OCI-LY7 (cell line): ENCODE measurements at regions not wholly inside any gene's neighbourhood (a gene's known extent, or its start where the extent isn't known, plus 50 kb on each side); places are given as distances from the start of the nearest gene placed in this dataset.

Experiments used
- BruUV-seq: library from RNA; stranded (reverse); fragments of 400-500 nt; replicated peaks from 2 replicates; lab custom pipeline; 2021; lab: Mats Ljungman, UMichigan
- CTCF ChIA-PET: fragments of 300-600 bp; sonication (Branson Sonifier 250); formaldehyde crosslinking; loops from one replicate; lab custom pipeline; 2022; ENCODE audit warnings: antibody characterized with exemption; ENCODE audit not compliant: unreplicated experiment; lab: Charles Lee
- POLR2A ChIA-PET: fragments of 300-600 bp; sonication (Branson Sonifier 250); formaldehyde crosslinking; loops from one replicate; lab custom pipeline; 2022; ENCODE audit warnings: antibody characterized with exemption; lab: Charles Lee
- DNase-seq: peaks from one replicate; pipeline ENCODE4 v3.0.0-alpha.2; 2015; ENCODE audit warnings: low spot score
- H2AFZ ChIP-seq: fragments of 200-600 bp; sonication (generic), shearing (Covaris generic); 2 replicates; pipeline ENCODE4 v1.6.1; 2014; ENCODE audit warnings: mild to moderate bottlenecking, antibody characterized with exemption, low read length, moderate library complexity
- H3K27ac ChIP-seq: fragments of 200-600 bp; sonication (generic); 2 replicates; pipeline ENCODE4 v1.5.1; 2014; ENCODE audit warnings: mixed run types, low read depth, mild to moderate bottlenecking, moderate library complexity, low read length, inconsistent platforms; ENCODE audit not compliant: poor library complexity, severe bottlenecking
- H3K36me3 ChIP-seq: fragments of 200-600 bp; sonication (generic); 2 replicates; pipeline ENCODE4 v1.6.1; 2014; ENCODE audit warnings: mild to moderate bottlenecking, antibody characterized with exemption, low read length, moderate library complexity, mixed read lengths; ENCODE audit not compliant: insufficient read depth
- H3K4me1 ChIP-seq: fragments of 200-600 bp; sonication (generic); 2 replicates; pipeline ENCODE4 v1.5.1; 2014; ENCODE audit warnings: mild to moderate bottlenecking, low read length; ENCODE audit not compliant: insufficient read depth, poor library complexity, severe bottlenecking
- H3K4me2 ChIP-seq: fragments of 200-600 bp; sonication (generic); 2 replicates; pipeline ENCODE4 v1.6.1; 2014; ENCODE audit warnings: mild to moderate bottlenecking, low read length
- H3K4me3 ChIP-seq: fragments of 200-600 bp; sonication (generic); 2 replicates; pipeline ENCODE4 v1.5.1; 2014; ENCODE audit warnings: mild to moderate bottlenecking, low read depth, low read length; ENCODE audit not compliant: poor library complexity, severe bottlenecking
- H3K79me2 ChIP-seq: fragments of 200-600 bp; sonication (generic); 2 replicates; pipeline ENCODE4 v1.6.1; 2016; ENCODE audit warnings: low read depth, mild to moderate bottlenecking, low read length, moderate library complexity, mixed read lengths; ENCODE audit not compliant: insufficient read depth
- H3K9me2 ChIP-seq: fragments of 200-600 bp; sonication (generic); 2 replicates; pipeline ENCODE4 v1.6.1; 2016; ENCODE audit warnings: mild to moderate bottlenecking, low read length, mixed read lengths; ENCODE audit not compliant: insufficient read depth
- H3K9me3 ChIP-seq: fragments of 200-600 bp; sonication (generic); 2 replicates; pipeline ENCODE4 v1.6.1; 2014; ENCODE audit warnings: mild to moderate bottlenecking, mixed run types, low read length, mixed read lengths
- H4K20me1 ChIP-seq: fragments of 200-600 bp; sonication (generic); 2 replicates; pipeline ENCODE4 v1.6.1; 2014; ENCODE audit warnings: mild to moderate bottlenecking, antibody characterized with exemption, low read length, moderate library complexity, mixed read lengths; ENCODE audit not compliant: insufficient read depth
- CTCF ChIP-seq: fragments of 200-600 bp; sonication (generic); conservative IDR thresholded peaks from 2 replicates; pipeline ENCODE4 v1.5.1; 2014; ENCODE audit warnings: mild to moderate bottlenecking, antibody characterized with exemption, low read length, moderate library complexity, mixed read lengths
- EZH2phosphoT487 ChIP-seq: fragments of 200-600 bp; sonication (generic); IDR thresholded peaks from 2 replicates; pipeline ENCODE4 v1.6.1; 2018; ENCODE audit warnings: low read depth, borderline replicate concordance, mild to moderate bottlenecking, mixed run types, antibody characterized with exemption, low read length, moderate library complexity, mixed read lengths
- intact Hi-C: fragments of 100-400 bp; cut with micrococcal nuclease; formaldehyde crosslinking; loops from one replicate; pipeline ENCODE4 v1.10.0; 2022; ENCODE audit not compliant: unreplicated experiment

- DNase-seq, result no peak
- no TSS peak for BruUV-seq
- H3K27ac ChIP-seq, result no peak overlapping the region
- ChIA-PET CTCF (no interaction called here), POLR2A (no interaction called here)
- H3K79me2 ChIP-seq, result no peaks in the 10 kb centered on the region
- TF ChIP-seq CTCF, result no peak
- TF ChIP-seq EZH2phosphoT487, result no peak
- H3K9me3 ChIP-seq, result no peaks in the 10 kb centered on the region
- H2AFZ ChIP-seq, result no peak overlapping the region
- intact Hi-C loops, result no loop called here
- no peaks in the 10 kb centered on the region for H3K4me1 ChIP-seq
- H3K4me3 ChIP-seq, result no peak overlapping the region
- H4K20me1 ChIP-seq, result no peaks in the 10 kb centered on the region
- H3K4me2 ChIP-seq, result no peak overlapping the region
- H3K9me2 ChIP-seq, result no peaks in the 10 kb centered on the region
- H3K36me3 ChIP-seq, result no peaks in the 10 kb centered on the region
Measured at GRCh38 chr2:126187668-126188067, 468.3 kb upstream of the GYPC start.

GRCh38 chr2:126189527-126189926, 466.4 kb upstream of the GYPC start:
- Histone ChIP-seq H3K9me2 (no peaks in the 10 kb centered on the region), H4K20me1 (no peaks in the 10 kb centered on the region), H3K4me1 (no peaks in the 10 kb centered on the region), H3K79me2 (no peaks in the 10 kb centered on the region), H3K4me2 (no peak overlapping the region), H2AFZ (no peak overlapping the region), H3K36me3 (no peaks in the 10 kb centered on the region), H3K4me3 (no peak overlapping the region), H3K9me3 (no peaks in the 10 kb centered on the region), H3K27ac (no peak overlapping the region)
- no peak for TF ChIP-seq CTCF
- TF ChIP-seq EZH2phosphoT487, result no peak
- ChIA-PET CTCF (no interaction called here), POLR2A (interaction anchor here (0.7 kb wide), 1 partner anchor 277 kb away, joined by 3 read pairs; no protein-coding TSS in a partner anchor)
- no TSS peak for BruUV-seq
- intact Hi-C loops, result no loop called here
- no peak for DNase-seq

GRCh38 chr2:126200538-126200937, 455.4 kb upstream of the GYPC start:
- Histone ChIP-seq H2AFZ (no peak overlapping the region), H3K4me3 (no peak overlapping the region), H4K20me1 (no peaks in the 10 kb centered on the region), H3K79me2 (no peaks in the 10 kb centered on the region), H3K9me3 (no peaks in the 10 kb centered on the region), H3K4me1 (no peaks in the 10 kb centered on the region), H3K9me2 (no peaks in the 10 kb centered on the region), H3K36me3 (no peaks in the 10 kb centered on the region), H3K27ac (no peak overlapping the region), H3K4me2 (no peak overlapping the region)
- intact Hi-C loops, result no loop called here
- CTCF ChIA-PET, result no interaction called here
- POLR2A ChIA-PET, result no interaction called here
- no TSS peak for BruUV-seq
- DNase-seq, result no peak
- TF ChIP-seq CTCF (no peak), EZH2phosphoT487 (no peak)
